Thyroid gland (tissue), 4 donors: ENCODE measurements at regions not wholly inside any gene's neighbourhood (a gene's known extent, or its start where the extent isn't known, plus 50 kb on each side); places are given as distances from the start of the nearest gene placed in this dataset.

Source experiments
- CTCF ChIP-seq, 6 experiments: fragments of 200-600 bp in 3 of 6; fragments of 450-650 bp in 3 of 6; sonication (generic) in 3 of 6; IDR thresholded peaks; one replicate each; pipeline ENCODE4 v1.5.1; 2016 to 2019; ENCODE audit warnings: antibody characterized with exemption in 6 of 6, mild to moderate bottlenecking in 2 of 6, inconsistent platforms in 1 of 6, moderate library complexity in 1 of 6
- POLR2A ChIP-seq, 2 donors: fragments of 450-650 bp; IDR thresholded peaks; one replicate each; pipeline ENCODE4 v1.6.1; 2017; ENCODE audit warnings: antibody characterized with exemption in 2 of 2, mild to moderate bottlenecking in 2 of 2, moderate library complexity in 1 of 2

GRCh38 chr10:57638411-57638810 is 629.3 kb downstream of the IPMK start:
- TF ChIP-seq CTCF (IDR thresholded peaks at IDR 0.05) (no peak), POLR2A (IDR thresholded peaks at IDR 0.05) (no peak)
